HFF-Myc (cell line): ENCODE measurements at regions not wholly inside any gene's neighbourhood (a gene's known extent, or its start where the extent isn't known, plus 50 kb on each side); places are given as distances from the start of the nearest gene placed in this dataset.

Source experiments
- DNase-seq: peaks from one replicate; pipeline ENCODE4 v3.0.0-alpha.2; 2011; ENCODE audit warnings: low read depth; ENCODE audit errors: extremely low read depth
- H3K4me3 ChIP-seq: replicated peaks from 2 replicates; pipeline ENCODE4 v1.5.1; 2011; ENCODE audit warnings: low read depth, mild to moderate bottlenecking, control low read depth, low read length
- CTCF ChIP-seq: IDR thresholded peaks from 2 replicates; pipeline ENCODE4 v1.5.1; 2012; ENCODE audit warnings: mild to moderate bottlenecking, low read depth, low read length, control low read depth; ENCODE audit errors: missing control alignments

GRCh38 chr17:71985111-71986039, 135.4 kb upstream of the SOX9 start:
- no peak for DNase-seq
- TF ChIP-seq CTCF = no peak
- no peak overlapping the region for H3K4me3 ChIP-seq

GRCh38 chr17:71986886-71987285, 133.9 kb upstream of the SOX9 start:
- no peak overlapping the region for H3K4me3 ChIP-seq
- DNase-seq = no peak
- no peak for TF ChIP-seq CTCF

GRCh38 chr17:71987634-71988033, 133.2 kb upstream of the SOX9 start:
- no peak for DNase-seq
- TF ChIP-seq CTCF = no peak
- no peak overlapping the region for H3K4me3 ChIP-seq

- H3K4me3 ChIP-seq = no peak overlapping the region
- TF ChIP-seq CTCF = no peak
- no peak for DNase-seq
Observed at GRCh38 chr17:71989117-71989516, 131.7 kb upstream of the SOX9 start.

GRCh38 chr17:71993363-71993762, 127.5 kb upstream of the SOX9 start:
- no peak for DNase-seq
- no peak for TF ChIP-seq CTCF

GRCh38 chr17:71995590-71995989, 125.2 kb upstream of the SOX9 start:
- DNase-seq = no peak
- no peak overlapping the region for H3K4me3 ChIP-seq
- TF ChIP-seq CTCF = no peak

More at GRCh38 chr17:71993363-71993762, 127.5 kb upstream of the SOX9 start:
- no peak overlapping the region for H3K4me3 ChIP-seq
